GM23338 (cell line): ENCODE measurements at regions not wholly inside any gene's neighbourhood (a gene's known extent, or its start where the extent isn't known, plus 50 kb on each side); places are given as distances from the start of the nearest gene placed in this dataset.

Experiments used
- CREB1 ChIP-seq: fragments of 250-450 bp; sonication (Bioruptor Pico); IDR thresholded peaks from 2 replicates; pipeline ENCODE4 v1.5.0; 2020; ENCODE audit warnings: low read depth, mild to moderate bottlenecking, moderate library complexity
- CTCF ChIP-seq, 2 experiments: fragments of 200-600 bp in 1 of 2; sonication (generic) in 1 of 2; conservative IDR thresholded peaks; 2 replicates each; pipeline versions ENCODE4 v1.5.1 to v1.6.1; 2016 to 2017; ENCODE audit warnings: antibody characterized with exemption in 2 of 2, low read depth in 2 of 2, mild to moderate bottlenecking in 2 of 2, moderate library complexity in 1 of 2
- ETS1 ChIP-seq: IDR thresholded peaks from 2 replicates; pipeline ENCODE4 v1.6.1; 2016; ENCODE audit warnings: antibody characterized with exemption
- EZH2phosphoT487 ChIP-seq: fragments of 200-600 bp; sonication (generic); IDR thresholded peaks from one replicate; pipeline ENCODE4 v1.8.1; 2018; ENCODE audit warnings: antibody characterized with exemption; ENCODE audit not compliant: unreplicated experiment
- NANOG ChIP-seq: IDR thresholded peaks from 2 replicates; pipeline ENCODE4 v1.6.1; 2016; ENCODE audit warnings: antibody characterized with exemption, borderline replicate concordance
- POLR2AphosphoS5 ChIP-seq: IDR thresholded peaks from 2 replicates; pipeline ENCODE4 v1.6.1; 2016; ENCODE audit warnings: antibody characterized with exemption, low read depth
- TF ChIP-seq, protein P1 (sequence below): IDR thresholded peaks from one replicate; pipeline ENCODE4 v1.6.1; 2018; ENCODE audit warnings: antibody characterized with exemption; ENCODE audit not compliant: unreplicated experiment

GRCh38 chr7:53877688-53878087 lies 664.5 kb upstream of the VSTM2A start:
- no peak for TF ChIP-seq CTCF (conservative IDR thresholded peaks at IDR 0.05; ENCODE audit: low read depth in 2 of 2)
- TF ChIP-seq, protein P1, sequence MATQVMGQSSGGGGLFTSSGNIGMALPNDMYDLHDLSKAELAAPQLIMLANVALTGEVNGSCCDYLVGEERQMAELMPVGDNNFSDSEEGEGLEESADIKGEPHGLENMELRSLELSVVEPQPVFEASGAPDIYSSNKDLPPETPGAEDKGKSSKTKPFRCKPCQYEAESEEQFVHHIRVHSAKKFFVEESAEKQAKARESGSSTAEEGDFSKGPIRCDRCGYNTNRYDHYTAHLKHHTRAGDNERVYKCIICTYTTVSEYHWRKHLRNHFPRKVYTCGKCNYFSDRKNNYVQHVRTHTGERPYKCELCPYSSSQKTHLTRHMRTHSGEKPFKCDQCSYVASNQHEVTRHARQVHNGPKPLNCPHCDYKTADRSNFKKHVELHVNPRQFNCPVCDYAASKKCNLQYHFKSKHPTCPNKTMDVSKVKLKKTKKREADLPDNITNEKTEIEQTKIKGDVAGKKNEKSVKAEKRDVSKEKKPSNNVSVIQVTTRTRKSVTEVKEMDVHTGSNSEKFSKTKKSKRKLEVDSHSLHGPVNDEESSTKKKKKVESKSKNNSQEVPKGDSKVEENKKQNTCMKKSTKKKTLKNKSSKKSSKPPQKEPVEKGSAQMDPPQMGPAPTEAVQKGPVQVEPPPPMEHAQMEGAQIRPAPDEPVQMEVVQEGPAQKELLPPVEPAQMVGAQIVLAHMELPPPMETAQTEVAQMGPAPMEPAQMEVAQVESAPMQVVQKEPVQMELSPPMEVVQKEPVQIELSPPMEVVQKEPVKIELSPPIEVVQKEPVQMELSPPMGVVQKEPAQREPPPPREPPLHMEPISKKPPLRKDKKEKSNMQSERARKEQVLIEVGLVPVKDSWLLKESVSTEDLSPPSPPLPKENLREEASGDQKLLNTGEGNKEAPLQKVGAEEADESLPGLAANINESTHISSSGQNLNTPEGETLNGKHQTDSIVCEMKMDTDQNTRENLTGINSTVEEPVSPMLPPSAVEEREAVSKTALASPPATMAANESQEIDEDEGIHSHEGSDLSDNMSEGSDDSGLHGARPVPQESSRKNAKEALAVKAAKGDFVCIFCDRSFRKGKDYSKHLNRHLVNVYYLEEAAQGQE: no peak
- no peak for TF ChIP-seq NANOG
- TF ChIP-seq POLR2AphosphoS5: no peak
- TF ChIP-seq CREB1 (CRISPR knock-in tag): no peak
- no peak for TF ChIP-seq ETS1
- no peak for TF ChIP-seq EZH2phosphoT487
